HEK293T (cell line): ENCODE measurements at regions not wholly inside any gene's neighbourhood (a gene's known extent, or its start where the extent isn't known, plus 50 kb on each side); places are given as distances from the start of the nearest gene placed in this dataset.

Experiments
- ARNT ChIP-seq: fragments of 450-650 bp; IDR thresholded peaks from 2 replicates; pipeline ENCODE4 v1.6.1; 2017; ENCODE audit warnings: mild to moderate bottlenecking
- ELF4 ChIP-seq: fragments of 450-650 bp; IDR thresholded peaks from 2 replicates; pipeline ENCODE4 v1.6.1; 2017; ENCODE audit warnings: antibody characterized with exemption
- FOXA1 ChIP-seq: fragments of 450-650 bp; IDR thresholded peaks from 2 replicates; pipeline ENCODE4 v1.6.1; 2016; ENCODE audit warnings: mild to moderate bottlenecking
- FOXK2 ChIP-seq: fragments of 450-650 bp; IDR thresholded peaks from 2 replicates; pipeline ENCODE4 v1.6.1; 2016; ENCODE audit warnings: mild to moderate bottlenecking
- FOXM1 ChIP-seq: fragments of 450-650 bp; IDR thresholded peaks from 2 replicates; pipeline ENCODE4 v1.6.1; 2017; ENCODE audit warnings: mild to moderate bottlenecking, borderline replicate concordance
- HDGF ChIP-seq: fragments of 450-650 bp; IDR thresholded peaks from 2 replicates; pipeline ENCODE4 v1.6.1; 2017; ENCODE audit warnings: antibody characterized with exemption, borderline replicate concordance
- SP1 ChIP-seq: fragments of 450-650 bp; IDR thresholded peaks from 2 replicates; pipeline ENCODE4 v1.6.1; 2017
- TF ChIP-seq, protein P1 (sequence below): fragments of 450-650 bp; IDR thresholded peaks from 2 replicates; pipeline ENCODE4 v1.6.1; 2016

DNA sequence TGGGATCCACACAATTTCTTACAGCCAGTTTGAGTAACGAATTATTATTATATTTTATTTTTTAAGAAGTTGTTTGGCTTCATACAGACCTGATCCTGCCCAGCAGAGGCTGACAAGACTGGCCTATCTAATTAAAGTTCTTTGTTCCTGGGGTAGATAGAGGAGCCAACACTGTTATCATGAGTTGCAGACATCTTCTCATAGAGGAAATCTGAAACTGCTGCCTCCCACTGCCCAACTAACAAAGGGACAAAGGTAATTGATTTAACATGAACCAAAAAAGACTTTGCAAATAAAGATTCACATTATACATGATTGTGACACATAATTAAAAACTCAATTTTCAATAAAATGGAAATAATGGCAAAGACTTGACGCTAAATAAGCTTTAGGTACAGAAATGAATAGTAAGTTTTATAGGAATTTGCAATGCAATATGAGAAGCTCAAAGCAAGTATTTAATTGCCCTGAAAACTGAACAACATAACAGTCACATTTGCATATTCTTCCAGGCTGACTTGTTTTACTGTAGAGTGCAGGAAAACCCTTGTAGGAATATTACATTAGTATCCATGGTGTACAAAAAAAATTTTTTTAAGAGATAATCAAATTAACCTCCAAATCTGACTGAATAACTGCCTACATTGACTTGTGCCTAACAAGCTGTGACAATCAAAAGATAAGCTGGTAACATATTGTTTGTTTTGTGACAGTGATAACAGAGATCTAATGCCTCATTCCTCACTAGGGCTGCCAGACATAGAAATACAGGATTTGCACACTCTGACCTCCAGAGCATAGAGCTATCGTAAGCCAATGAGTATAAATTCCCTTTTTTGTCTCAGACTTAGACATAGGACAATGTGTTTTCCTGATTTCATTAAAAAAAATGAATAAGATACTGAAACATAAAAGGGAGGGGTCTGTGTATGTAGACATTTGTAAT, 273.2 kb downstream of the MFSD1 start:
- TF ChIP-seq FOXM1 (no peak), SP1 (no peak), ELF4 (no peak), ARNT (no peak), FOXK2 (no peak), FOXA1 (no peak), HDGF (no peak)
- TF ChIP-seq, protein P1, sequence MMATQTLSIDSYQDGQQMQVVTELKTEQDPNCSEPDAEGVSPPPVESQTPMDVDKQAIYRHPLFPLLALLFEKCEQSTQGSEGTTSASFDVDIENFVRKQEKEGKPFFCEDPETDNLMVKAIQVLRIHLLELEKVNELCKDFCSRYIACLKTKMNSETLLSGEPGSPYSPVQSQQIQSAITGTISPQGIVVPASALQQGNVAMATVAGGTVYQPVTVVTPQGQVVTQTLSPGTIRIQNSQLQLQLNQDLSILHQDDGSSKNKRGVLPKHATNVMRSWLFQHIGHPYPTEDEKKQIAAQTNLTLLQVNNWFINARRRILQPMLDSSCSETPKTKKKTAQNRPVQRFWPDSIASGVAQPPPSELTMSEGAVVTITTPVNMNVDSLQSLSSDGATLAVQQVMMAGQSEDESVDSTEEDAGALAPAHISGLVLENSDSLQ: no peak
